ENCODE measurements at regions not wholly inside any gene's neighbourhood (a gene's known extent, or its start where the extent isn't known, plus 50 kb on each side); places are given as distances from the start of the nearest gene placed in this dataset.

DNA sequence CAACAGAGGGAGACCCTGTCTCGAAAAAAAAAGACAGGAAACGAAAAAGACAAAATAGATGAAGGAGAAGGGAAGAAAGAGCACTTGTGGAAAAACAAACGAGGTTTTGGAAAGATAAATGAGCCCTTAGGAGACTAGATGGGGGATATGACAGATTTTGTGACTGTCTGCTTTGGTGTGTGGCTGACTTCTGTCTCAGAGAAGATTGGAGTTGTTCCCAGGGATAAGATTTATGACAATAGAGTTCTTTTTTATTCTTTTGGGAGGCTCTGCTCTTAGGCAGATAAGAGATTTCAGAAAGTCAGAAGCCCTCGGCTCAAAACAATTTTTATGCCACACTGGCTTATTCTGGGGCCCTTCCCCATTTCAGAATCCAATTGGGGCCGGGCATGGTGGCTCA is 73.9 kb upstream of the ATF7IP2 start:
- no peak overlapping the region for H3K9ac ChIP-seq
- H3K27me3 Mint-ChIP-seq (ENCODE audit: insufficient read depth, low read depth), result peaks cover 3% of the 10 kb centered on the region
- no peaks in the 10 kb centered on the region for H3K9me3 Mint-ChIP-seq
- DNase-seq (ENCODE audit: low spot score), result no peak
- H3K79me2 ChIP-seq (ENCODE audit: low read depth), result no peaks in the 10 kb centered on the region
- H3K4me1 Mint-ChIP-seq, result peaks cover 4% of the 10 kb centered on the region
- H4K20me1 ChIP-seq (ENCODE audit: low read depth), result no peaks in the 10 kb centered on the region
- H3K36me3 ChIP-seq, result no peaks in the 10 kb centered on the region
- H3K9me3 ChIP-seq (ENCODE audit: low read depth), result no peaks in the 10 kb centered on the region
- H3K4me3 Mint-ChIP-seq, result no peak overlapping the region
- H2AFZ ChIP-seq (replicated peaks), result no peak overlapping the region
- H3K4me2 ChIP-seq, result no peak overlapping the region
- no peaks in the 10 kb centered on the region for H3K27me3 ChIP-seq
- no peaks in the 10 kb centered on the region for H3K4me1 ChIP-seq
- TF ChIP-seq, protein P1, sequence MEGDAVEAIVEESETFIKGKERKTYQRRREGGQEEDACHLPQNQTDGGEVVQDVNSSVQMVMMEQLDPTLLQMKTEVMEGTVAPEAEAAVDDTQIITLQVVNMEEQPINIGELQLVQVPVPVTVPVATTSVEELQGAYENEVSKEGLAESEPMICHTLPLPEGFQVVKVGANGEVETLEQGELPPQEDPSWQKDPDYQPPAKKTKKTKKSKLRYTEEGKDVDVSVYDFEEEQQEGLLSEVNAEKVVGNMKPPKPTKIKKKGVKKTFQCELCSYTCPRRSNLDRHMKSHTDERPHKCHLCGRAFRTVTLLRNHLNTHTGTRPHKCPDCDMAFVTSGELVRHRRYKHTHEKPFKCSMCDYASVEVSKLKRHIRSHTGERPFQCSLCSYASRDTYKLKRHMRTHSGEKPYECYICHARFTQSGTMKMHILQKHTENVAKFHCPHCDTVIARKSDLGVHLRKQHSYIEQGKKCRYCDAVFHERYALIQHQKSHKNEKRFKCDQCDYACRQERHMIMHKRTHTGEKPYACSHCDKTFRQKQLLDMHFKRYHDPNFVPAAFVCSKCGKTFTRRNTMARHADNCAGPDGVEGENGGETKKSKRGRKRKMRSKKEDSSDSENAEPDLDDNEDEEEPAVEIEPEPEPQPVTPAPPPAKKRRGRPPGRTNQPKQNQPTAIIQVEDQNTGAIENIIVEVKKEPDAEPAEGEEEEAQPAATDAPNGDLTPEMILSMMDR (IDR thresholded peaks at IDR 0.05), result no peak
- TF ChIP-seq EZH2 (IDR thresholded peaks at IDR 0.05), result no peak
- TF ChIP-seq EZH2phosphoT487 (IDR thresholded peaks at IDR 0.05), result no peak
- H3K27ac ChIP-seq, result no peak overlapping the region
- no peak overlapping the region for H3K27ac Mint-ChIP-seq
- no peaks in the 10 kb centered on the region for H3F3A ChIP-seq (ENCODE audit: low read depth)
- no peak overlapping the region for H3K4me3 ChIP-seq
- no peaks in the 10 kb centered on the region for H3K36me3 Mint-ChIP-seq

DNA sequence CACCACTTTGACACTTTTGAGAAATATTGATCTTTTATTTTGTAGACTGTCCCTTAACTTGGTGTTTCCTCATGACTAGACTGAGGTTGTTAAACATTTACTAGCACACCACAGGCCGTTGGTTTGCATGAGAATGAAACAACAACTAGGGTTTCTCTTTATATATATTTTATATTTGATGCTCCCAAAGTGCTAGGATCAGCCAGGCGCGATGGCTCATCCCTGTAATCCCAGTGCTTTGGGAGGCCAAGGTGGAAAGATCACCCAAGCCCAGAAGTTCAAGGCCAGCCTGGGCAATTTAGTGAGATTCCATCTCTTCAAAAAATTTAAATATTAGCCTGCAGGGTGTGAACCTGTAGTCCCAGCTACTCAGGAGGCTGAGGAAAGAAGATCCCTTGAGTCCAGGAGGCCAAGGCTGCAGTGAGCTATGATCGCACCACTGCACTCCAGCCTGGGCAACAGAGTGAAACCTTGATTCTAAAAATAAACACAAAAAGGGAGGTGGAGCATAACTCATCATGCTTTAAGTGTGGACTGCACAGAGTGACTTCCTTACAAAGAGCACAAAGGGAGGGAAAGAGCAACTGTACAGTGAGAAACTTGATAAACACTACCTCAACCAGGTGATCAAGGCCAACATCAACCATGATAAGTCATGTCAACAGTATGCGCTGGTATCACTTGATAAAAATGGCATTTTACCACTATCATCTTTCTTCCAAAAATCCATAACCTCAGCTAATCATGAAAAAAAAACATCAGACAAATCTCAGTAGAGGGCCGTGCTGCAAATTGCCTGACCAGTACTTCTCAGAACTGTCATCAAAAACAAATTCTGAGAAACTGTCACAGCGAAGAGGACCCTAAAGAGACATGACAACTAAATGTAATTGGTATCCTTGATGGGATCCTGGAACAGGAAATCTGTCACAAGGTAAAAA is 72.8 kb upstream of the ATF7IP2 start:
- no peaks in the 10 kb centered on the region for H3K9me3 ChIP-seq (ENCODE audit: low read depth)
- H3K9ac ChIP-seq, result no peak overlapping the region
- H3F3A ChIP-seq (ENCODE audit: low read depth), result peaks cover 1% of the 10 kb centered on the region
- TF ChIP-seq, protein P1 (IDR thresholded peaks at IDR 0.05), result no peak
- H2AFZ ChIP-seq (replicated peaks), result no peak overlapping the region
- H3K27me3 Mint-ChIP-seq (ENCODE audit: insufficient read depth, low read depth), result peaks cover 3% of the 10 kb centered on the region
- H3K27ac Mint-ChIP-seq, result no peak overlapping the region
- H3K27ac ChIP-seq, result no peak overlapping the region
- H3K36me3 Mint-ChIP-seq, result no peaks in the 10 kb centered on the region
- no peak overlapping the region for H3K4me3 Mint-ChIP-seq
- no peak overlapping the region for H3K4me2 ChIP-seq
- peaks cover 4% of the 10 kb centered on the region for H3K4me1 Mint-ChIP-seq
- H3K79me2 ChIP-seq (ENCODE audit: low read depth), result no peaks in the 10 kb centered on the region
- H3K4me3 ChIP-seq, result no peak overlapping the region
- no peaks in the 10 kb centered on the region for H3K27me3 ChIP-seq
- no peaks in the 10 kb centered on the region for H4K20me1 ChIP-seq (ENCODE audit: low read depth)
- no peaks in the 10 kb centered on the region for H3K9me3 Mint-ChIP-seq
- H3K36me3 ChIP-seq, result no peaks in the 10 kb centered on the region
- H3K4me1 ChIP-seq, result no peaks in the 10 kb centered on the region
- DNase-seq (ENCODE audit: low spot score), result no peak

DNA sequence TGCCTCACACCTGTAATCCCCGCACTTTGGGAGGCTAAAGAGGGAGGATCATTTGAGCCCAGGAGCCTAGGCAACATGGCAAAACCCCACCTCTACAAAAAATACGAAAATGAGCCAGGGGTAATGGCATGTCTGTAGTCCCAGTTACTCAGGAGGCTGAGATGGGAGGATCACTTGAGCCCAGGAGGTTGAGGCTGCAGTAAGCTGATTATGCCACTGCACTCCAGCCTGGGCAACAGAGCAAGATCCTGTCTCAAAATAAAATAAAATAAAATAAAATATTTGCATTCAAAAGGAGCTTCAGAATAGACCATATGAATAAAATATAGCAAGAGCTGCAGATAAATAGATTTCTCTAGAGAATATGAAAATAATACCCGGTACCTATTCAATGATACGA is 71.5 kb upstream of the ATF7IP2 start:
- Histone ChIP-seq H3K9ac (no peak overlapping the region), H3K27me3 (no peaks in the 10 kb centered on the region), H3K9me3 (ENCODE audit: low read depth) (no peaks in the 10 kb centered on the region), H3F3A (ENCODE audit: low read depth) (peaks cover 14% of the 10 kb centered on the region), H3K27ac (no peak overlapping the region), H3K4me1 (peaks cover 6% of the 10 kb centered on the region), H3K4me2 (no peak overlapping the region), H3K79me2 (ENCODE audit: low read depth) (no peaks in the 10 kb centered on the region), H3K4me3 (no peak overlapping the region), H2AFZ (replicated peaks) (no peak overlapping the region), H4K20me1 (ENCODE audit: low read depth) (no peaks in the 10 kb centered on the region), H3K36me3 (no peaks in the 10 kb centered on the region)
- Mint-ChIP-seq H3K9me3 (no peaks in the 10 kb centered on the region), H3K27ac (no peak overlapping the region), H3K4me1 (peaks cover 9% of the 10 kb centered on the region), H3K36me3 (no peaks in the 10 kb centered on the region), H3K27me3 (ENCODE audit: insufficient read depth, low read depth) (peaks cover 3% of the 10 kb centered on the region), H3K4me3 (no peak overlapping the region)
- DNase-seq (ENCODE audit: low spot score), result no peak
- TF ChIP-seq EZH2phosphoT487 (IDR thresholded peaks at IDR 0.05), result no peak
- no peak for TF ChIP-seq EZH2 (IDR thresholded peaks at IDR 0.05)
- TF ChIP-seq, protein P1 (IDR thresholded peaks at IDR 0.05), result no peak

All from neural progenitor cell (in vitro differentiated cells).